ENCODE measurements at regions not wholly inside any gene's neighbourhood (a gene's known extent, or its start where the extent isn't known, plus 50 kb on each side); places are given as distances from the start of the nearest gene placed in this dataset.

GRCh38 chr2:16726147-16726546, 60.5 kb upstream of the CYRIA start:
- TF ChIP-seq POLR2AphosphoS5 (IDR thresholded peaks at IDR 0.05; ENCODE audit: low read depth, low read length) = no peak
- no peak for TF ChIP-seq CTCF (IDR thresholded peaks at IDR 0.05)
- no peak for TF ChIP-seq EZH2phosphoT487 (IDR thresholded peaks at IDR 0.05; ENCODE audit: borderline replicate concordance, low read depth)
- no peak for TF ChIP-seq GABPA (IDR thresholded peaks at IDR 0.05; ENCODE audit: low read depth)
- no peak for TF ChIP-seq TCF12 (IDR thresholded peaks at IDR 0.05)
- TF ChIP-seq TAF1 (IDR thresholded peaks at IDR 0.05; ENCODE audit: borderline replicate concordance, low read depth, low read length) = no peak
- TF ChIP-seq EP300 (IDR thresholded peaks at IDR 0.05; ENCODE audit: borderline replicate concordance in 1 of 2, low read depth in 1 of 2, low read length in 1 of 2) = no peak
- TF ChIP-seq JUND (IDR thresholded peaks at IDR 0.05) = no peak
- TF ChIP-seq YY1 (IDR thresholded peaks at IDR 0.05; ENCODE audit: low read depth) = no peak
- TF ChIP-seq USF1 (IDR thresholded peaks at IDR 0.05; ENCODE audit: borderline replicate concordance, low read depth) = no peak
- no peak for TF ChIP-seq ZBTB33 (IDR thresholded peaks at IDR 0.05; ENCODE audit: borderline replicate concordance, low read depth)
